ENCODE measurements at regions not wholly inside any gene's neighbourhood (a gene's known extent, or its start where the extent isn't known, plus 50 kb on each side); places are given as distances from the start of the nearest gene placed in this dataset.

- no peak for DNase-seq (ENCODE audit: low read depth)
Measured at GRCh38 chr1:234882898-234883297, 245.7 kb downstream of the TOMM20 start.

- DNase-seq (ENCODE audit: low read depth) = no peak
Measured at GRCh38 chr1:234881893-234882771, 246.5 kb downstream of the TOMM20 start.

GRCh38 chr1:234879147-234880080, 249.2 kb downstream of the TOMM20 start:
- DNase-seq (ENCODE audit: low read depth) = no peak

- no peak for DNase-seq (ENCODE audit: low read depth)
Measured at GRCh38 chr1:234878288-234878687, 250.3 kb downstream of the TOMM20 start.

- no peak for DNase-seq (ENCODE audit: low read depth)
Measured at GRCh38 chr1:234877761-234878160, 250.9 kb downstream of the TOMM20 start.

- no peak for DNase-seq (ENCODE audit: low read depth)
Measured at GRCh38 chr1:234875953-234876855, 252.4 kb downstream of the TOMM20 start.

GRCh38 chr1:234875328-234875952, 253.2 kb downstream of the TOMM20 start:
- DNase-seq (ENCODE audit: low read depth) = no peak

GRCh38 chr1:234874291-234875288, 254.0 kb downstream of the TOMM20 start:
- DNase-seq (ENCODE audit: low read depth) = no peak

GRCh38 chr1:234871710-234872271, 256.8 kb downstream of the TOMM20 start:
- no peak for DNase-seq (ENCODE audit: low read depth)

GRCh38 chr1:234871039-234871709, 257.5 kb downstream of the TOMM20 start:
- no peak for DNase-seq (ENCODE audit: low read depth)

GRCh38 chr1:234870020-234870981, 258.3 kb downstream of the TOMM20 start:
- DNase-seq (ENCODE audit: low read depth) = no peak

- DNase-seq (ENCODE audit: low read depth) = no peak
Measured at GRCh38 chr1:234869182-234870019, 259.2 kb downstream of the TOMM20 start.

- no peak for DNase-seq (ENCODE audit: low read depth)
Measured at GRCh38 chr1:234868296-234869147, 258.5 kb upstream of the IRF2BP2 start.

GRCh38 chr1:234866007-234866866, 256.3 kb upstream of the IRF2BP2 start:
- no peak for DNase-seq (ENCODE audit: low read depth)
